ENCODE measurements at regions not wholly inside any gene's neighbourhood (a gene's known extent, or its start where the extent isn't known, plus 50 kb on each side); places are given as distances from the start of the nearest gene placed in this dataset.

DNA sequence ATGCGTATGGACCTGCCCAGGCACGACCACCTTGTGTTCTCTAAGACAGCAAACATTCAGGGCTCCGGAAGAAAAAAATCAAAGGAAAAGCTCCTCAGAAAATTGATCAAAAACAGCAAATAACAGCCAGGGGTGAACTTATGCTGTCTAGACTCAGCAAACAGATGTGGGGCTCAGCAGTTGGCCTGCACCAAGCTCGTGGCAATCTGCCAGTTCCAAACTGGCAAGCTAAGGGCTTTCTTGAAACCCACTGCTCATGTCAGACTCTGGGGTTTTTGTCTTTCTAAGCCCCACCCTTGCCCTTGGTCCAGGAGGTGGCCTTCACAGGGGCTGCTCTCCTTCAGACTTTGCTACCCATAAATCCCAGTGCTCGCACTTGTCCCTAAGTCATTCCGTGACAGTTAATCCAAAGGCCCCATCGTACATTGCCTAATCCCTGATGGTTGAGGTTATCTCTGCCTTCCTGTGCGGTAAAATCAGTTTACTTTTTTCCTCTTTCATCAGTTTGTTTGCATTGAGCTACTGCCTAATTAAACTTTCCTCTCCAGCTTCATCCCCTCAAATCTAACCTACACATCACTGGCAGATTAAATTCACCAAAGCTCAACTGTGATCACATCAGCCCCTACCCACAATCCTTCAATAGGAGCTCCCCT is 408.0 kb downstream of the LRATD1 start:
- TF ChIP-seq, protein P1, sequence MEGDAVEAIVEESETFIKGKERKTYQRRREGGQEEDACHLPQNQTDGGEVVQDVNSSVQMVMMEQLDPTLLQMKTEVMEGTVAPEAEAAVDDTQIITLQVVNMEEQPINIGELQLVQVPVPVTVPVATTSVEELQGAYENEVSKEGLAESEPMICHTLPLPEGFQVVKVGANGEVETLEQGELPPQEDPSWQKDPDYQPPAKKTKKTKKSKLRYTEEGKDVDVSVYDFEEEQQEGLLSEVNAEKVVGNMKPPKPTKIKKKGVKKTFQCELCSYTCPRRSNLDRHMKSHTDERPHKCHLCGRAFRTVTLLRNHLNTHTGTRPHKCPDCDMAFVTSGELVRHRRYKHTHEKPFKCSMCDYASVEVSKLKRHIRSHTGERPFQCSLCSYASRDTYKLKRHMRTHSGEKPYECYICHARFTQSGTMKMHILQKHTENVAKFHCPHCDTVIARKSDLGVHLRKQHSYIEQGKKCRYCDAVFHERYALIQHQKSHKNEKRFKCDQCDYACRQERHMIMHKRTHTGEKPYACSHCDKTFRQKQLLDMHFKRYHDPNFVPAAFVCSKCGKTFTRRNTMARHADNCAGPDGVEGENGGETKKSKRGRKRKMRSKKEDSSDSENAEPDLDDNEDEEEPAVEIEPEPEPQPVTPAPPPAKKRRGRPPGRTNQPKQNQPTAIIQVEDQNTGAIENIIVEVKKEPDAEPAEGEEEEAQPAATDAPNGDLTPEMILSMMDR (IDR thresholded peaks at IDR 0.05; ENCODE audit: low read length): no peak
- TF ChIP-seq EZH2 (IDR thresholded peaks at IDR 0.05; ENCODE audit: borderline replicate concordance, low read length): no peak

Measured in OCI-LY1 (cell line).